ENCODE measurements at regions not wholly inside any gene's neighbourhood (a gene's known extent, or its start where the extent isn't known, plus 50 kb on each side); places are given as distances from the start of the nearest gene placed in this dataset.
"Not testable (repeated sequence)": the region's sequence is repeated elsewhere in the genome, so short reads cannot be mapped to it uniquely, and the experiment has no call there.

- in situ Hi-C loops (cut with HindIII; ENCODE audit: low sequenced_read_pairs) = no loop called here
- no peak for DNase-seq (ENCODE audit: low spot score)
These were observed 52.3 kb upstream of the COL5A2 start for GRCh38 chr2:189231719-189232323.

- no peak for DNase-seq (ENCODE audit: low spot score)
- in situ Hi-C loops (cut with HindIII; ENCODE audit: low sequenced_read_pairs) = no loop called here
These were observed 53.3 kb upstream of the COL5A2 start for GRCh38 chr2:189232759-189233406.

- in situ Hi-C loops (cut with HindIII; ENCODE audit: low sequenced_read_pairs) = no loop called here
- DNase-seq (ENCODE audit: low spot score) = no peak
These were observed 54.0 kb upstream of the COL5A2 start for GRCh38 chr2:189233527-189233926.

- DNase-seq (ENCODE audit: low spot score) = no peak
- in situ Hi-C loops (cut with HindIII; ENCODE audit: low sequenced_read_pairs) = no loop called here
These were observed 55.4 kb upstream of the COL5A2 start for GRCh38 chr2:189234991-189235390.

GRCh38 chr2:189236066-189236465, 56.5 kb upstream of the COL5A2 start:
- in situ Hi-C loops (cut with HindIII; ENCODE audit: low sequenced_read_pairs) = no loop called here

GRCh38 chr2:189238903-189239302, 59.3 kb upstream of the COL5A2 start:
- in situ Hi-C loops (cut with HindIII; ENCODE audit: low sequenced_read_pairs) = no loop called here
- no peak for DNase-seq (ENCODE audit: low spot score)

More at GRCh38 chr2:189236066-189236465, 56.5 kb upstream of the COL5A2 start:
- DNase-seq (ENCODE audit: low spot score) = no peak

- DNase-seq (ENCODE audit: low spot score); in situ Hi-C loops (cut with HindIII; ENCODE audit: low sequenced_read_pairs): not testable (repeated sequence)
These were observed 64.3 kb upstream of the COL5A2 start for GRCh38 chr2:189243843-189244242.

- DNase-seq (ENCODE audit: low spot score) = no peak
- in situ Hi-C loops (cut with HindIII; ENCODE audit: low sequenced_read_pairs) = no loop called here
These were observed 67.7 kb upstream of the COL5A2 start for GRCh38 chr2:189247276-189247675.

- in situ Hi-C loops (cut with HindIII; ENCODE audit: low sequenced_read_pairs) = no loop called here
These were observed 68.6 kb upstream of the COL5A2 start for GRCh38 chr2:189248141-189248540.

GRCh38 chr2:189249171-189249570, 69.6 kb upstream of the COL5A2 start:
- no peak for DNase-seq (ENCODE audit: low spot score)
- in situ Hi-C loops (cut with HindIII; ENCODE audit: low sequenced_read_pairs) = no loop called here

More at GRCh38 chr2:189248141-189248540, 68.6 kb upstream of the COL5A2 start:
- no peak for DNase-seq (ENCODE audit: low spot score)

- in situ Hi-C loops (cut with HindIII; ENCODE audit: low sequenced_read_pairs) = no loop called here
- DNase-seq (ENCODE audit: low spot score) = no peak
These were observed 70.3 kb upstream of the COL5A2 start for GRCh38 chr2:189249901-189250300.

GRCh38 chr2:189252991-189253675, 73.6 kb upstream of the COL5A2 start:
- in situ Hi-C loops (cut with HindIII; ENCODE audit: low sequenced_read_pairs) = no loop called here
- DNase-seq (ENCODE audit: low spot score) = no peak

GRCh38 chr2:189253836-189254235, 74.3 kb upstream of the COL5A2 start:
- in situ Hi-C loops (cut with HindIII; ENCODE audit: low sequenced_read_pairs) = no loop called here
- DNase-seq (ENCODE audit: low spot score) = no peak

- in situ Hi-C loops (cut with HindIII; ENCODE audit: low sequenced_read_pairs) = no loop called here
- DNase-seq (ENCODE audit: low spot score) = no peak
These were observed 74.8 kb upstream of the COL5A2 start for GRCh38 chr2:189254268-189254883.

GRCh38 chr2:189255711-189256110, 76.2 kb upstream of the COL5A2 start:
- DNase-seq (ENCODE audit: low spot score) = no peak
- in situ Hi-C loops (cut with HindIII; ENCODE audit: low sequenced_read_pairs) = no loop called here

GRCh38 chr2:189258616-189259365, 79.2 kb upstream of the COL5A2 start:
- no peak for DNase-seq (ENCODE audit: low spot score)
- in situ Hi-C loops (cut with HindIII; ENCODE audit: low sequenced_read_pairs) = no loop called here

GRCh38 chr2:189260361-189260814, 80.8 kb upstream of the COL5A2 start:
- in situ Hi-C loops (cut with HindIII; ENCODE audit: low sequenced_read_pairs) = no loop called here

GRCh38 chr2:189261431-189261841, 81.9 kb upstream of the COL5A2 start:
- in situ Hi-C loops (cut with HindIII; ENCODE audit: low sequenced_read_pairs) = no loop called here
- no peak for DNase-seq (ENCODE audit: low spot score)

More at GRCh38 chr2:189260361-189260814, 80.8 kb upstream of the COL5A2 start:
- DNase-seq (ENCODE audit: low spot score) = no peak

GRCh38 chr2:189261916-189262315, 82.4 kb upstream of the COL5A2 start:
- no peak for DNase-seq (ENCODE audit: low spot score)
- in situ Hi-C loops (cut with HindIII; ENCODE audit: low sequenced_read_pairs) = no loop called here

Data from G401 (cell line).